Fibroblast of pulmonary artery (primary cell): ENCODE measurements at regions not wholly inside any gene's neighbourhood (a gene's known extent, or its start where the extent isn't known, plus 50 kb on each side); places are given as distances from the start of the nearest gene placed in this dataset.

Experiments
- DNase-seq: peaks from one replicate; pipeline ENCODE4 v3.0.0-alpha.2; 2010; ENCODE audit warnings: low read depth
- H3K4me3 ChIP-seq: replicated peaks from 2 replicates; pipeline ENCODE4 v1.5.1; 2011; ENCODE audit warnings: low read depth, mild to moderate bottlenecking, control low read depth, low read length, moderate library complexity
- CTCF ChIP-seq: IDR thresholded peaks from 2 replicates; pipeline ENCODE4 v1.5.1; 2011; ENCODE audit warnings: mild to moderate bottlenecking, control low read depth, low read length, inconsistent platforms; ENCODE audit errors: missing control alignments

DNA sequence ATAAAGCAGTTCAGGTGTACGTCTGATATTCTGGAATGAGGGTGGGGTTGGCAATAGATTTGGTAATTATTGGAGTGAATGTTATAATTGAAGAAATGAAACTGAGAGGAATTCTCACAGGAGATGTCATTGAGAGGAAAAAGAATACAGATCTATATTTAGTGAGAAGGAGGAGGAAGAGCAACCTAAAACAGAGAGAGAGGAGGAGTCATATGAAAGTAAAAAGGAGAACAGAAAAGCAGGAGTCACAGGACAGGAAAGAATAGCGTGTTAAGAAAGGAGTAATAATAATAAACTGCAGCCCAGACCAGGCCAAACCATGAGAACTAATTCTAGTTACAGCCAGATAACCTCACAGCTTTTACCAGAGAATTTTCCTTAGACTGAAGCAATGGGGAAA is 62.7 kb upstream of the MROH9 start:
- no peak for TF ChIP-seq CTCF
- no peak overlapping the region for H3K4me3 ChIP-seq
- DNase-seq, result no peak

DNA sequence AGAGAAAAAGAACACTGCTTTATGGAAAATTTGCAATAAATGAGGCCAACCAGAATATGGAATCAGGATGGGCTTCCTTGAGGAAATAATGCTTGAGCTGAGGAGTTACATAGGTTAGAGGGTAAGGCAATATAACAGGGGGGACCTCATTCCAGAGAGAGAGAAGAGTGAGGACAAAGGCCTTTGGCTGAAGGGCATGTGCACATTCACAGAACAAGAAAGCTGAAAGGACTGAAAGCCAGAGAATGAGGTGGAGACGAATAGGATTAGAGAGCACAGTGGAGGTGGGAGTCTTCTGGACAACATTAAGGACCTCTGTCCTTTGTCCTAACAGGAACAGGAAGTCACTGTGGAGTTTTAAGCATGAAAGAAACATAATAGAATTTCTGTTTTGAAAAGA is 60.7 kb upstream of the MROH9 start:
- no peak for TF ChIP-seq CTCF
- no peak for DNase-seq
- no peak overlapping the region for H3K4me3 ChIP-seq

DNA sequence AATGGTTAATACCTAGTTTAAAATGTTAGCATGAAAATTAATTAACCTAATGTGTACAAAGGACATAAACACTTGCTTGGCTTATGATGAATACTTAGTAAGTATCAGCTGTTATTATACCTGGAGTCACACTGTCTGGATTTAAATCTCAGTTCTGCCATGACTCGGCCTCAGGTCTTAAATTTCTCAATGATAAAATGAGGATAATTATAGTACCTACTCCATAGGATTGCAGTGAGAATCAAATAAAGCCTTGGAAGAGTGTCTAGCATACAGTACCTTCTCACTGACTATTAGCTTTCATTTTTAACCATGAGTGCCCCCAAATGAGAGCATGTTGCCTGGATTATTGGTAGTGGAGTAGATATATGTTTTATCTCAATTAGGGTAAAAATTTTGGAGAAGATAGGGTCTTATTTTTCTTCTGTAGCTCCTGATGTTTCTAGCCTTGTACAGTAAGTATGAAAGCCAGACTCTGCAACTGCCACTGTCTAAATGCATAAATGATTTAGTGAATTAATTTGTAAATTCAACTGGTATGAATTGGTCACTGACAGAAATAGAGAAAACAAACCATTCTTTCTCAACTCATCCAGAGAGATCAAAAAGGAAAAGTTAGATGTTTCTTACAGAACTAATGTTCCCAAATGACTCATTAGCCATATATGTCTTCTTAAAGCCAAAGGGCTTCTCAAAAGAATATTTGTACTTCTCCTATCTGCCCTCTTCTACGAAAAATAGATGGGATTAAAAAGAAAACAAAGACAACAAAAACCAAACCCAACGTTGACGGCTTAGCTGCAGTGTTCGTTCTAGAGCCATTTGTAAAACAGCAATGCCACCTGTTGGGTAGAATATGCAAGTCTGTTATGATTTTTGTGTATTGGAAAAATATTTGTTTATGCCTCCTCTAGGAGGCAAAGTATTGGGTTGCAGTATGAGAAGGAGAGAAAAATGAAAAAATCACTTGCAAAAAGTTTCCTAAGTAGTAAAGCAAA is 53.8 kb upstream of the MROH9 start:
- H3K4me3 ChIP-seq, result peak overlapping the region; percentile 31
- TF ChIP-seq CTCF, result peak; percentile 56
- peak; percentile 76 for DNase-seq
